ENCODE measurements at regions not wholly inside any gene's neighbourhood (a gene's known extent, or its start where the extent isn't known, plus 50 kb on each side); places are given as distances from the start of the nearest gene placed in this dataset.

DNA sequence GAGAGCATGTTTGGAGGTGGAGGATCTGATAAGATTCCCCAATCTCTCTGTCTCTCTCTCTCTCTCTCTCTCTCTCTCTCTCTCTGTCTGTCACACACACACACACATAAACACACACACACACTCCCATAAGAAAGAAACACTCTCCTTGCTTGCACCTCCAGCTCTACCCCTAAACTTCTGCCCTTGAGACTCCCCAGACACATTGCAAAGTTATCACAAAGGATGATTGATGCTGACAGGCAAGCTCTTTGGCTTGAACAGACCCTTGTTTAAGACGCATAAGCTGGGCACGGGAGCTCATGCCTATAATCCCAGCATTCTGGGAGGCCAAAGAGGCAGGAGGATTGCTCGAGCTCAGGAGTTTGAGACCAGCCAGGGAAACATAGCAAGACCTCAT lies 78.2 kb downstream of the NAV1 start:
- in situ Hi-C loops (cut with MboI) (no loop called here), intact Hi-C loops (cut with micrococcal nuclease; ENCODE audit: unreplicated experiment) (no loop called here)
- 63% methylated on average over 3 of the region's 3 CpGs for whole genome bisulfite sequencing (ENCODE audit: insufficient coverage, insufficient replicate concordance, low lambda C conversion rate, missing lambda C conversion rate)
- RAD21 ChIA-PET (ENCODE audit: unreplicated experiment): no interaction called here
- no peaks in the 10 kb centered on the region for H4K20me1 ChIP-seq (ENCODE audit: control insufficient read depth, insufficient read depth)
- H3K4me1 ChIP-seq (ENCODE audit: control insufficient read depth, insufficient read depth, low read length): no peaks in the 10 kb centered on the region
- no peak overlapping the region for H3K27ac ChIP-seq (ENCODE audit: control insufficient read depth, insufficient read depth)
- ATAC-seq (no peak), FAIRE-seq (no peak), DNase-seq (ENCODE audit: low read depth, low spot score) (no peak)
- no peak overlapping the region for H2AFZ ChIP-seq (ENCODE audit: control insufficient read depth, low read depth, low read length)
- H3K36me3 ChIP-seq (ENCODE audit: control insufficient read depth in 2 of 2, insufficient read depth in 2 of 2, low read length in 1 of 2): no peaks in the 10 kb centered on the region
- no peaks in the 10 kb centered on the region for H3K9me3 ChIP-seq (replicated peaks; ENCODE audit: control insufficient read depth, insufficient read depth, low read length)
- H3K9ac ChIP-seq (ENCODE audit: control insufficient read depth, insufficient read depth, low read length): no peak overlapping the region
- CTCF ChIA-PET: no interaction called here
- H3K4me3 ChIP-seq: no peak overlapping the region
- no peaks in the 10 kb centered on the region; a peak in 1 of 4 replicates for H3K27me3 ChIP-seq (replicated peaks in 1 of 2; ENCODE audit: control insufficient read depth in 2 of 2, insufficient read depth in 2 of 2, low read length in 1 of 2)
- TF ChIP-seq SMAD5 (IDR thresholded peaks at IDR 0.05; ENCODE audit: low read depth): no peak
- TF ChIP-seq, protein P1, sequence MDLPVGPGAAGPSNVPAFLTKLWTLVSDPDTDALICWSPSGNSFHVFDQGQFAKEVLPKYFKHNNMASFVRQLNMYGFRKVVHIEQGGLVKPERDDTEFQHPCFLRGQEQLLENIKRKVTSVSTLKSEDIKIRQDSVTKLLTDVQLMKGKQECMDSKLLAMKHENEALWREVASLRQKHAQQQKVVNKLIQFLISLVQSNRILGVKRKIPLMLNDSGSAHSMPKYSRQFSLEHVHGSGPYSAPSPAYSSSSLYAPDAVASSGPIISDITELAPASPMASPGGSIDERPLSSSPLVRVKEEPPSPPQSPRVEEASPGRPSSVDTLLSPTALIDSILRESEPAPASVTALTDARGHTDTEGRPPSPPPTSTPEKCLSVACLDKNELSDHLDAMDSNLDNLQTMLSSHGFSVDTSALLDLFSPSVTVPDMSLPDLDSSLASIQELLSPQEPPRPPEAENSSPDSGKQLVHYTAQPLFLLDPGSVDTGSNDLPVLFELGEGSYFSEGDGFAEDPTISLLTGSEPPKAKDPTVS (IDR thresholded peaks at IDR 0.05; ENCODE audit: low read depth, low read length): no peak
- no peak for TF ChIP-seq TBL1XR1 (IDR thresholded peaks at IDR 0.05; ENCODE audit: low read depth, low read length)
- TF ChIP-seq RB1 (IDR thresholded peaks at IDR 0.05; ENCODE audit: borderline replicate concordance): no peak
- no peak for TF ChIP-seq TCF3 (IDR thresholded peaks at IDR 0.05; ENCODE audit: borderline replicate concordance, insufficient read depth, low read depth, low read length)
- H3K4me2 ChIP-seq (ENCODE audit: control insufficient read depth, insufficient read depth): no peak overlapping the region
- BruUV-seq (replicated peaks): no TSS peak
- no peaks in the 10 kb centered on the region for H3K79me2 ChIP-seq (ENCODE audit: control insufficient read depth, insufficient read depth, low read length)
- POLR2A ChIA-PET: no interaction called here
- SMC1A ChIA-PET (ENCODE audit: uncharacterized antibody, unreplicated experiment): no interaction called here

- SMC1A ChIA-PET (ENCODE audit: uncharacterized antibody, unreplicated experiment): interaction anchor here (0.6 kb wide), 1 partner anchor 8 kb away, joined by 3 read pairs; no protein-coding TSS in a partner anchor
- intact Hi-C loops (cut with micrococcal nuclease; ENCODE audit: unreplicated experiment): no loop called here
- in situ Hi-C loops (cut with MboI): no loop called here
- WGBS (ENCODE audit: insufficient coverage, insufficient replicate concordance, low lambda C conversion rate, missing lambda C conversion rate): 96% methylated on average over 3 of the region's 3 CpGs
- Histone ChIP-seq H3K79me2 (ENCODE audit: control insufficient read depth, insufficient read depth, low read length) (no peaks in the 10 kb centered on the region), H3K4me3 (no peak overlapping the region), H3K4me1 (ENCODE audit: control insufficient read depth, insufficient read depth, low read length) (no peaks in the 10 kb centered on the region), H3K9ac (ENCODE audit: control insufficient read depth, insufficient read depth, low read length) (no peak overlapping the region), H2AFZ (ENCODE audit: control insufficient read depth, low read depth, low read length) (no peak overlapping the region), H4K20me1 (ENCODE audit: control insufficient read depth, insufficient read depth) (no peaks in the 10 kb centered on the region), H3K9me3 (replicated peaks; ENCODE audit: control insufficient read depth, insufficient read depth, low read length) (no peaks in the 10 kb centered on the region), H3K36me3 (ENCODE audit: control insufficient read depth in 2 of 2, insufficient read depth in 2 of 2, low read length in 1 of 2) (no peaks in the 10 kb centered on the region), H3K27me3 (replicated peaks in 1 of 2; ENCODE audit: control insufficient read depth in 2 of 2, insufficient read depth in 2 of 2, low read length in 1 of 2) (peaks cover 0 to 1% of the 10 kb centered on the region in 2 experiments; a peak in 1 of 4 replicates), H3K4me2 (ENCODE audit: control insufficient read depth, insufficient read depth) (no peak overlapping the region), H3K27ac (ENCODE audit: control insufficient read depth, insufficient read depth) (no peak overlapping the region)
- BruUV-seq (replicated peaks): no TSS peak
- DNase-seq (ENCODE audit: low read depth, low spot score): no peak
- CTCF ChIA-PET: no interaction called here
- POLR2A ChIA-PET: no interaction called here
- RAD21 ChIA-PET (ENCODE audit: unreplicated experiment): no interaction called here
- FAIRE-seq: no peak
- no peak for ATAC-seq
- TF ChIP-seq, protein P2, sequence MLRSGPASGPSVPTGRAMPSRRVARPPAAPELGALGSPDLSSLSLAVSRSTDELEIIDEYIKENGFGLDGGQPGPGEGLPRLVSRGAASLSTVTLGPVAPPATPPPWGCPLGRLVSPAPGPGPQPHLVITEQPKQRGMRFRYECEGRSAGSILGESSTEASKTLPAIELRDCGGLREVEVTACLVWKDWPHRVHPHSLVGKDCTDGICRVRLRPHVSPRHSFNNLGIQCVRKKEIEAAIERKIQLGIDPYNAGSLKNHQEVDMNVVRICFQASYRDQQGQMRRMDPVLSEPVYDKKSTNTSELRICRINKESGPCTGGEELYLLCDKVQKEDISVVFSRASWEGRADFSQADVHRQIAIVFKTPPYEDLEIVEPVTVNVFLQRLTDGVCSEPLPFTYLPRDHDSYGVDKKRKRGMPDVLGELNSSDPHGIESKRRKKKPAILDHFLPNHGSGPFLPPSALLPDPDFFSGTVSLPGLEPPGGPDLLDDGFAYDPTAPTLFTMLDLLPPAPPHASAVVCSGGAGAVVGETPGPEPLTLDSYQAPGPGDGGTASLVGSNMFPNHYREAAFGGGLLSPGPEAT (IDR thresholded peaks at IDR 0.05; ENCODE audit: low read depth): no peak
- TF ChIP-seq, protein P3, sequence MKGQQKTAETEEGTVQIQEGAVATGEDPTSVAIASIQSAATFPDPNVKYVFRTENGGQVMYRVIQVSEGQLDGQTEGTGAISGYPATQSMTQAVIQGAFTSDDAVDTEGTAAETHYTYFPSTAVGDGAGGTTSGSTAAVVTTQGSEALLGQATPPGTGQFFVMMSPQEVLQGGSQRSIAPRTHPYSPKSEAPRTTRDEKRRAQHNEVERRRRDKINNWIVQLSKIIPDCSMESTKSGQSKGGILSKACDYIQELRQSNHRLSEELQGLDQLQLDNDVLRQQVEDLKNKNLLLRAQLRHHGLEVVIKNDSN (IDR thresholded peaks at IDR 0.05; ENCODE audit: borderline replicate concordance, extremely low read length, insufficient read depth, low read depth, low read length): no peak
- TF ChIP-seq, protein P4, sequence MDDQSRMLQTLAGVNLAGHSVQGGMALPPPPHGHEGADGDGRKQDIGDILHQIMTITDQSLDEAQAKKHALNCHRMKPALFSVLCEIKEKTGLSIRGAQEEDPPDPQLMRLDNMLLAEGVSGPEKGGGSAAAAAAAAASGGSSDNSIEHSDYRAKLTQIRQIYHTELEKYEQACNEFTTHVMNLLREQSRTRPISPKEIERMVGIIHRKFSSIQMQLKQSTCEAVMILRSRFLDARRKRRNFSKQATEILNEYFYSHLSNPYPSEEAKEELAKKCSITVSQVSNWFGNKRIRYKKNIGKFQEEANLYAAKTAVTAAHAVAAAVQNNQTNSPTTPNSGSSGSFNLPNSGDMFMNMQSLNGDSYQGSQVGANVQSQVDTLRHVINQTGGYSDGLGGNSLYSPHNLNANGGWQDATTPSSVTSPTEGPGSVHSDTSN (IDR thresholded peaks at IDR 0.05; ENCODE audit: insufficient replicate concordance, low read depth, low read length): no peak
- TF ChIP-seq NR2F1 (conservative IDR thresholded peaks at IDR 0.05) (no peak), BMI1 (IDR thresholded peaks at IDR 0.05; ENCODE audit: borderline replicate concordance) (no peak), FOS (IDR thresholded peaks at IDR 0.05; ENCODE audit: borderline replicate concordance, extremely low read depth, insufficient read length) (no peak), STAT1 (conservative IDR thresholded peaks at IDR 0.05) (no peak), EGR1 (IDR thresholded peaks at IDR 0.05; ENCODE audit: borderline replicate concordance in 1 of 2, low read depth in 2 of 2, low read length in 2 of 2) (no peak), ZSCAN29 (IDR thresholded peaks at IDR 0.05) (no peak)
These were observed 79.5 kb downstream of the NAV1 start for GRCh38 chr1:201618389-201618788.

Data from GM12878 (cell line).